ENCODE measurements at regions not wholly inside any gene's neighbourhood (a gene's known extent, or its start where the extent isn't known, plus 50 kb on each side); places are given as distances from the start of the nearest gene placed in this dataset.

DNA sequence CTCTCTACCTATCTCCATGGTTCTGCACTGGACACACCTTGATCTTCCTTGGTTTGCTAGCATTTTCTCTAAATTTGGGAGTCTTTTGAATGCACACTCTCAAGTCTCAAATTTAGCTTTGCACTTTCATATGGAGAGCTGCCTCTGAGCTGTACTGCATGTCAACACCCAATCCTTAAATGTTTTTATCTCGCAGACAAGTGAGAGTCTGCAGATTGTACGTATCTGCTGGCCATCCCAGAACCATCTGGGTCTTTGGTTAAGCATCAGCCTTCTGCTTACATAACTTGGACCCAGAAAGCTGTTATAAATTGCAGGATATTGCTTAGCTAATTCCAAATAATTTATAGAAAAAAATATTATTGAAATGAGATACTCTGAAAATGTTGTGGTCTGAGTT, 111.4 kb upstream of the GRAMD2B start:
- no peak for TF ChIP-seq GATA3 (IDR thresholded peaks at IDR 0.05; ENCODE audit: low read depth, low read length)
- TF ChIP-seq GATA2 (IDR thresholded peaks at IDR 0.05; ENCODE audit: low read depth, low read length) = no peak

GRCh38 chr5:126315341-126315740, 107.9 kb upstream of the GRAMD2B start:
- no peak for TF ChIP-seq GATA2 (IDR thresholded peaks at IDR 0.05; ENCODE audit: low read depth, low read length)
- TF ChIP-seq GATA3 (IDR thresholded peaks at IDR 0.05; ENCODE audit: low read depth, low read length) = no peak

DNA sequence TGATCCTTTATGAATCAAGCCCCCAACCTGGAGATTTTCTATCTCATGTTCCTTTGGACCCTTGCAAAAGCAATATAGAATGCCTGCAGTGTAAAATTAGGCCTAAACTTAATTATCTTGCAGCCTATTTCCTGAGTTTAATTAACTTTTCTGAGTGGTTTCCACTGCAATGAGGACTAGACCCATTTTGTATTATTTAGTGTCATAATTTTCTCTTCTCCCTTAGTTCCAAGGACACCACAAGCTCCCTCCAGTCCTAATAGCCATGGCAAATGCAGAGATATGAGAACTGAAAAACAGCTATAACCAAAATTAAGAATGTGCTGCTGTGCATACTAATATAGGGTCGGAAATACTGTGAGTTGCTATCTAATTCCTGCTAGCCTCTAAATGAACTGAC, 90.9 kb upstream of the GRAMD2B start:
- TF ChIP-seq GATA3 (IDR thresholded peaks at IDR 0.05; ENCODE audit: low read depth, low read length) (no peak), GATA2 (IDR thresholded peaks at IDR 0.05; ENCODE audit: low read depth, low read length) (no peak)

DNA sequence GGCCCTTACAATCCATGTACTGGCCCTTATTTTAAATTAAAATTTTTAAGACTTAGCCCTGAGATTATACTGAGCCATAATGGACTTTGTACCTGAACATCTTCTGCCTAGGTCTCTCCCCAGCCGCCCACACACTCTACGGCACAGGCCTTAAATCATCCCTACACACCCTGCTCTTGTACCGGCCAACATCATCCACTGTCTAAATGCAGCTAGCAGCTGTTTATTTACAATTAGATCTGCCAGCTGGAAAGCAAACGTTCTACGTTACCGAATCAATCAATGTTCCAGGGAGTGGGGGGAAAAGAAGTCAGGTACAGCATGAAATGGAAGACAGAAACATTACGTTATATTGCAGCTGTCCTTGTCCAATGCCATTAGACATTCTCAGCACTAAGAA, 88.4 kb upstream of the GRAMD2B start:
- TF ChIP-seq GATA3 (IDR thresholded peaks at IDR 0.05; ENCODE audit: low read depth, low read length) = no peak

GRCh38 chr5:126335886-126336285, 87.3 kb upstream of the GRAMD2B start:
- TF ChIP-seq GATA2 (IDR thresholded peaks at IDR 0.05; ENCODE audit: low read depth, low read length) (no peak), GATA3 (IDR thresholded peaks at IDR 0.05; ENCODE audit: low read depth, low read length) (no peak)

GRCh38 chr5:126338635-126339034, 84.6 kb upstream of the GRAMD2B start:
- TF ChIP-seq GATA2 (IDR thresholded peaks at IDR 0.05; ENCODE audit: low read depth, low read length) (no peak), GATA3 (IDR thresholded peaks at IDR 0.05; ENCODE audit: low read depth, low read length) (no peak)

DNA sequence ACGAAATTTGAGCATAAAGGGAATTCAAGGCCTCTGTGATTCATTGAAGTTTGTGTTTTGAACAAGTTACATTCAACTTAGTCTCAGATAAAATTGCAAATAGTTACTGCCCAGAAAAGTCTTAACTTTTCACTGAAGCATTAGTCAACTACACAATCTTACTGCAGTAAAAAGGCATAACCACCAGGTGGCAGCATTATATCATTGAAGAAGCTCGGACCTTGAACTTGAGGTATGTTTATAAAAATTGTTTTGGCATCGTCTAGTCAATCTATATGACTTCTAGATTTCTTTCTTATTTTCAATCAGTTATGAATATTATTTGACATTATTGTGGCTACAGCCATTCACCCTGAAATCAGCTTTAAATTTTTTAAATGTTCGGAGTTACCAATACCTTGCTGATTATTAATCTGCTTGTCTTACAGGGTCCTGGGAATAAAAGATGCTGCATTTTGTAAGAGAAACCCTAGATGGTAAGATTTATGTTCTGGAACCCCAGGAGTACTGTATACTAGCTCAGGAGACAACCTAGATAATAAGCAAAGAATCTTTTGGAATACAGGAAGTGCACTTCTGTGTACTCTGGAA, 83.9 kb upstream of the GRAMD2B start:
- TF ChIP-seq GATA2 (IDR thresholded peaks at IDR 0.05; ENCODE audit: low read depth, low read length) (no peak), GATA3 (IDR thresholded peaks at IDR 0.05; ENCODE audit: low read depth, low read length) (no peak)

- no peak for TF ChIP-seq GATA2 (IDR thresholded peaks at IDR 0.05; ENCODE audit: low read depth, low read length)
- no peak for TF ChIP-seq GATA3 (IDR thresholded peaks at IDR 0.05; ENCODE audit: low read depth, low read length)
Measured at GRCh38 chr5:126341906-126342630, 81.1 kb upstream of the GRAMD2B start.

GRCh38 chr5:126348855-126349635, 74.2 kb upstream of the GRAMD2B start:
- TF ChIP-seq GATA3 (IDR thresholded peaks at IDR 0.05; ENCODE audit: low read depth, low read length) (no peak), GATA2 (IDR thresholded peaks at IDR 0.05; ENCODE audit: low read depth, low read length) (no peak)

DNA sequence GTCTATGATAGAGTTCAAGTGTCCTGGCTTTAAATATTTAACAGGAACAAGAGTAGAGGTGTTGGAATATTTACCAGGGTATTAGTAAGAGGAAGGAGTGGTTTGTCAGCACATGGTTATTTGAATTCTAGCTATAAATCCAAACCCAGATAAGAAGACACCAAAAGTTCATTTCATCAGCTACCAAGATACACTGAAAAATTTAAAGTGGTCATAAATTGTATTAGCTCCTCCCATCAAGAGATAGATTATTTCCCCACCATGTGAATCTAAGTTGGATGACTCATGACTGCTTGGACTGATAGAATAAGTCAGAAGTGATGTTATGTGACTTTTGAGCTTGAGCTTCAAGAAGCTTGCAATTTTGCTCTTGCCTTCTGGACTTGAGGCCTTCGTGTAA, 72.1 kb upstream of the GRAMD2B start:
- TF ChIP-seq GATA2 (IDR thresholded peaks at IDR 0.05; ENCODE audit: low read depth, low read length) (no peak), GATA3 (IDR thresholded peaks at IDR 0.05; ENCODE audit: low read depth, low read length) (no peak)

GRCh38 chr5:126354012-126354857, 69.0 kb upstream of the GRAMD2B start:
- TF ChIP-seq GATA3 (IDR thresholded peaks at IDR 0.05; ENCODE audit: low read depth, low read length) (no peak), GATA2 (IDR thresholded peaks at IDR 0.05; ENCODE audit: low read depth, low read length) (no peak)

DNA sequence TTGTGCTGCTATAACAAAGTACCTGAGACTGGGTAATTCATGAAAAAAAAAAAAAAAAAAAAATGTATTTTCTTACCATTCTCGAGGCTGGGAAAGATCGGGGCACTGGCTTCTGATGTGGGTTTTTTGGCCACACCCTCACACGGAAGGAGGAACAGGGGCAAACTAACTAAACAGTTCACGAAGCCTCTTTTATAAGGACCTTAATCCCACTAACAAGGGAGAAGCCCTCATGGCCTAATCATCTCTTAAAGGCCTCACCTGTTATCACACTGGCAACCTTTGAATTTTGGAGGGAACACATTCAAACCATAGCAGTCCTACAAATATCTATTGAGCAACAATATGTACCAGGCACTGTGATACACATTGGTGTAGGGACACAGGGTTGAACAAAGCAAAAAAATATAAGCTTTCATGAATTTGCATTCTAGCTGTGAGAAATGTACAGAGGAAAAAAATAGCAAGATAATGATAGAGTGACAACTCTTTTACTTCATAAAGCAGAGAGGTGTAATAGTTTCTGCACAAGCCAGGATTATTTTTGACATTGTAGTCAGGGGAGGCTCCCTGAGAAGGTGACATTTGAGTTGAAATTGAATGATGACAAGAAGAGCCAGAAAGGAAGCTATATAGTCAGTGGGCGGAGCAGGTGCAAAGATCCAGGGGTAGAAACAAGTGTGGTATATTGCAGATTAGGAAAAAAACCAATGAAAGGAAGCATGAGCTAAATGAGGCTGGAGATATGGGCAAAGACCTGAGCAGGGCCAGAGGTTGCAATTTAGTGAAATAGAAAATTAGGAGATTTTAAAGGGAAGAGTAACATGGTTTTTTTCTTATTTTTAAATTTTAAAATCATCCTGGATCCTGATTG, 68.1 kb upstream of the GRAMD2B start:
- no peak for TF ChIP-seq GATA2 (IDR thresholded peaks at IDR 0.05; ENCODE audit: low read depth, low read length)
- TF ChIP-seq GATA3 (IDR thresholded peaks at IDR 0.05; ENCODE audit: low read depth, low read length) = no peak

DNA sequence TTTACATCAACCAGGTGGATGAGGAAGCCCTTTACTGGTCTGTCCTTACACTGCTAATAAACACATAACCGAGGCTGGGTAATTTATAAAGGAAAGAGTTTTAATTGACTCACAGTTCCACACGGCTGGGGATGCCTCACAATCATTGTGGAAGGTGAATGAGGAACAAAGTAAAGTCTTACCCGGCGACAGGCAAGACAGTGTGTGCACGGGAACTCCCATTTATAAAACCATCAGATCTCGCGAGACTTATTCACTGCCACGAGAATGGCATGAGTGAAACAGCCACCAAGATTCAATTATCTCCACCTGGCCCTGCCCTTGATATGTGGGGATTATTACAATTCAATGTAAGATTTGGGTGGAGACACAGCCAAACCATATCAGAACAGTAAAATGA, 67.3 kb upstream of the GRAMD2B start:
- TF ChIP-seq GATA2 (IDR thresholded peaks at IDR 0.05; ENCODE audit: low read depth, low read length) = no peak
- no peak for TF ChIP-seq GATA3 (IDR thresholded peaks at IDR 0.05; ENCODE audit: low read depth, low read length)

All from SH-SY5Y (cell line).